Stimulated activated CD8-positive, alpha-beta memory T cell treated with anti-CD3 and anti-CD28 coated beads, Interleukin-7, amount 100 ng/mL, for 24 hours (primary cell): ENCODE measurements at regions not wholly inside any gene's neighbourhood (a gene's known extent, or its start where the extent isn't known, plus 50 kb on each side); places are given as distances from the start of the nearest gene placed in this dataset.

Source experiments
- DNase-seq: peaks from one replicate; pipeline ENCODE4 v3.0.0-alpha.2; 2020; ENCODE audit warnings: low read depth

DNA sequence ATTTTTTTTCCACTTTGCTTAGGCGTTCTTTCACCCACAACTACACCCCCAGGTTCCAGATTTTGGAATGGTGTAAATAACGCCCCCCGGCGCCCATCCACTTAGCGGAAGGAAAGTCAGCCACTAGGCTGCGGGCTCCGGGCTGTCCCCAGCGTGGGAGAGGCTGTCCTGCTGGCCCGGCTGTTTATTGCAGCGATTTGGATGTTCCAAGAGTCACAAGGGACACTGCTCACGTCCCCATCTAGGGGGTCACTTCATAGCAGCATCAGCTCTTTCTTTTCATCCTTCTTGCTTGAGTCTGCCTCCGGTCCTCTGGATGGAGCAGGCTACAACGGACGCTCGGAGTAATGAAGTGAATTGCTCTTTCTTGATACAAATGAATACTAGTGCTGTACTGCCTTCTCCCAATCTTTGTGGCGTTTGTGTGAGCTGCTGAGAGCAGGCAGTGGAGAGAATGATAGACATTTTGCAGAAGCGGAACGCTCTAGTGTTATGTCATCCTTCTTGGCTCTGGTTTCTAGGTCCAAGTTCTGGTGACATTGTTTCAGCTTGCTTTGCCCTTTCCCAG lies 50.7 kb upstream of the PAIP2B start:
- DNase-seq, result no peak

DNA sequence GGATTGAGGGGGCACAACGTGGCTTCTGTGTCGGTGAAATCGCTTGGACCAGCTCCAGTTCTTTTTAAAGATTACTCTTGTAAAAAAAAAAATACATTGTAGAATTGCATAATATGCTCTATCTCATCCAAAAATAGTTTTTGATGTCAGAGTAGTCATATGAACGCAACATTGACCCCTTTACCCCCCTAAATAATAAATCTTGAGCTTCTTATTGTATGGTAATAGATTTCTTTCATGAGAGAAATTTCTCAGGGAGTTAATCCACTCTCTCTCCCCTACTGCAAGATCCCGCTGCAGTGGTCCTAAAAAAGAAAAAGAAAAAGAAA lies 50.2 kb upstream of the PAIP2B start:
- DNase-seq, result no peak

DNA sequence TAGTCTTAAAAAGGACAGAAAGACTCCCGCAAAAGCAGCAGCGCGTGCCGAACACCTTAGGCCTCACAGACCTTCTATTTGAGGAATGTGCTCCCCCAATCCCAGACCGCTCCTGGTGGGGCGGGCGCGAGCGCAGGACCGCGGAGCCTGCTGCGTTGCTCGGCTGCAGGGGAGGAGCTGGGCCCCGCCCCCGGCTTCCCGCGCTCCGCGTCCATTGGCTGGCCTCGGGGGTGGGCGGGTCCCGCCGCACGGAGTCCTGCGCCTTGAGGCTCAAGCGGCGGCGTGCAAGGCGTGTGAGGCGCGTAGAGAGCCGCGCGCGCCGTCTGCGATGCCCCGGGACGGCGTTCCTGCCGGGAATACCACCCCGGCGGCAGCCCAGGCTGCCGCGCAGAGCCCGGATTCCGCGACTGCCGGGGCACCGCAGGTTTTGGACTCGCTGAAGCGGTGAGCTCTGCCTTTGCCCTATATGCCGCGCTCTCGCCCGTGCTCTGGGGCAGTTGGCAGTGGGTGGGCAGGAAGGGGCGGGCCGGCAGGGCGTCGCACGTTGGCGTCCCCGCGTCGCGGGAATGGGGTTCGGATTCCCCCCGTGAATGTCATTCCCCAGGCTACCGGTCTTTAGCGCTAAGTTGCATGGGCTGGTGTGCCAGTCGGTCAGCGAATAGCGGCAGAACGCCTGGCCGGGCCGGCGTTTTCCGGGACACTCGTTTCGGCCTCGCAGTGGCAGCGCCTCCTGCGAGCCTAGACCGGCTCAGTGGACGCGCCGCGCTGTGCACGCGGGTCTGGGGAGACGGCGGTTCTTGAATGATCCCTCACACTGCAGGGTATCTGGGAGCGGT lies 49.6 kb upstream of the PAIP2B start:
- DNase-seq, result peak; percentile 70
